Kidney glomerular epithelial cell (primary cell): ENCODE measurements at regions not wholly inside any gene's neighbourhood (a gene's known extent, or its start where the extent isn't known, plus 50 kb on each side); places are given as distances from the start of the nearest gene placed in this dataset.

ENCODE experiments used
- DNase-seq: peaks from one replicate; lab custom pipeline; 2025; lab: John Stamatoyannopoulos, UW

GRCh38 chr10:9645404-9645803 lies 1372.3 kb upstream of the CELF2 start:
- no peak for DNase-seq

DNA sequence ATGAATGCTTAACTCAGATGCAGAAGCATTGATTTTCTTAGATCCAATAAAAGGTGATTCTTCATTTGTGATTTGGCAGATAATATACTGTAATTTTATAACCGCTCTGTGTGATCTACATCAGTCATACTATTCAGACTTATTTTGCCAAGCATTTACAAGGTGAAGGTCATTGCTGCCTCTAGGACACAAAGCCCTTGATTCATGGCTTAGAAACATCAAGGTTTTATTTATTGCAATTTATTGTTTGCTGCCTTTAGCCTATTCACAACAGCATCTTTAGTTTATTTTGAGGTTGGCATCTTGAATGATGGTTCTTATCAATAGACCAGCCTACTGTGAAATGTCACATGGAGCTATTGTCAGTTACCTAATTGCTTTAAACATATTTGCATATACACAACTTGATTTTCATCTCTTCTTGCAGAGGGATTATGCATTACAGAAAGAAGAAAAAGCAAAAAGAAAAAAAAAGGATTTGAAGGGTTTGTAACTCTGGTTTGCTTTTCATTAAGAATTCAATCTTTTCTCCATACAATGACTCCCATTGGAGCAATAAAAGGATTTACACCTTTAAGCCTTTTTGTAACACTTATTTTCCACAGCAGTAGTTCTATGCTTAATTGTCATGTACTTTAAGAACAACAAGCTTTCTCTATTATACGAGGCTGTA lies 1371.6 kb upstream of the CELF2 start:
- DNase-seq: no peak

DNA sequence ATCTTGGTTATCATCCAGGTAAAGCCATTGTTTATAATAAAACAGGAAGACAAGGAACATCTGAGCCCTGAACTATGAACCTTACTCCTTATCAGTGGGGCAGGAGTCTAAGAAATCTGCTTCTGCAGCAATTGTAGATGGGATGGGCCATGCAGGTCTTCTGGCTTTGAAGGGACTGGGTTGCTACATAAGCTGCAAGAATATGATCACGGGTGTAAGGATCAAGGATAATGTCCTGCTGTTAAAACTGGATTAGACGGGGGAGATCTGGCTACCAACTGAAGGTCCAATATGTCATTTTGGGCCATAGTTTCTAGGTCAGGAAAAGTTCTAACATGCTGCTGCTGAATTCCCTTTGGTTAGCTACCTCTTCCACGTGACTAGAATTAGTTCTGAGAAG lies 1363.4 kb upstream of the CELF2 start:
- DNase-seq: no peak

DNA sequence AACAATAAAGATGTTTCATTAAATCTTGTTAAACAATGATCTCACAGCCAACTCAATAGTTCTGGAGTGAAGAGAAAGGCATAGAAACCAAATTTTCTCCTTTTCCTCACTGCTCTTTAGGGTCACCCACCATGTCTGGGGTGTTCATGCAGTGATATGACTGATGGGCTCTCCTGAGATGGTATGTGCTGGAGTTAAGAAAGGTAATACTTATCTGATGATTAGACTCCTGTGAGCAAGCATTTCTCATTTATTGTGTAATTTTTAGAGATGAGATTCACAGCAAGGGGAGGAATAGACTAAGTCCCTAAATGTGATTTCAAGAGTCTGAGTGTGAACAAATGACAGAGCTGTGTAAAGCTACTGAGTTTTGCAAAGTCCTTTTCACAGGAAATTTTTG lies 1361.3 kb upstream of the CELF2 start:
- no peak for DNase-seq

- DNase-seq: no peak
These were observed 1360.7 kb upstream of the CELF2 start for GRCh38 chr10:9656996-9657395.

GRCh38 chr10:9657530-9657929 lies 1360.1 kb upstream of the CELF2 start:
- no peak for DNase-seq

DNA sequence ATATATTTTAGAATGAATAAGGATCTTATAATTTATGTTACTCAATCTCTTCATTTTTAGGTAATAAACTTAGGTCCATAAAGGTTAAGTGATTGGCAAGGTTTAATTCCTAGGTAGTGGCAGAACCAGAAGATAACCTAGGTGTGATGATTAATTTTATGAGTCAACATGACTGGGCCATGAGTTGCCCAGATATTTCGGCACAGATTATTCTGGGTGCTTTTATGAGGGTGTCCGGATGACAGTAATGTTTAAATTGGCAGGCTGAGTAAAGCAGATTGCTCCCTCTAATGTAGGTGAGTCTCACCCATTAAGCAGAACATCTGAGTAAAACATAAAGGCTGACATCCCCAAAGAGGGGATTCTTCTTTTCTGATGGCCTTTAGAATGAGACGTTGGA lies 1349.3 kb upstream of the CELF2 start:
- DNase-seq: no peak

DNA sequence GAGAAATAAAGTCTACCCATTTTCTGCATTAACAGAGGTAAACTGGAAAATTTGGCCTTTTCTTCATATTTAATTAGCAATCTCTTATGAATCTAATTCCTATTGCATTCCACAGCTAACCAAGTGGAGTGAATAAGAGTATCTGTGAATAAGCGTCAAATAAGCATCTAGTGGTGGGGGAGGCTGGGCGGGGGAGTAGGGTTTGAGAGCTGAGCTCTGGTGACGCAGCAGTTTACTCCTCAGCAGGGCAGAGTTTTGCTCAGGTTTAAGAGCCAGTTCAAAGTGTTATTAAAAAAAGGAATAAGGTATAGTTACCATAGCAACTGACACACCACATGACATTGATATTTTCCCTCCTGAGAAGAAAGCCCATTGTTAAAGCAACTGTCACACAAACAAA lies 1346.8 kb upstream of the CELF2 start:
- DNase-seq: peak; percentile 28

GRCh38 chr10:9681655-9682054 lies 1336.0 kb upstream of the CELF2 start:
- DNase-seq: no peak

- no peak for DNase-seq
These were observed 1334.9 kb upstream of the CELF2 start for GRCh38 chr10:9682802-9683201.

DNA sequence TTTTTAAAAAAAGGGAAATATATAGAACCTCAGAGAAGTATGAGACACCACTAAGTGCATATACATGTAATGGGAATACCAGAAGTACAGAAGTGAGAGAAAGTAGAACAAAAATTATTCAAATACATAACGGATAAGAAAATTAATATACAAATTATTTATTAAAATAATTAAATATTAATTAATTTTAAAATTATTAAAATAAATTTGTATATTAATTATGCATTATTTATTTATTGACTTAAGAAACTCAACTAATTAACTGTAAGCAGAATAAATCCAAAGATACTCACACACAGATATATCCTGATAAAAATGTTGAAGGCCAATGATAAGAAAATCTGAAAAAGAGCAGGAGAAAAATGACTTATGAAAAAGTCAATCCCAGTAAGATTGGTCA lies 1333.5 kb upstream of the CELF2 start:
- DNase-seq: no peak

DNA sequence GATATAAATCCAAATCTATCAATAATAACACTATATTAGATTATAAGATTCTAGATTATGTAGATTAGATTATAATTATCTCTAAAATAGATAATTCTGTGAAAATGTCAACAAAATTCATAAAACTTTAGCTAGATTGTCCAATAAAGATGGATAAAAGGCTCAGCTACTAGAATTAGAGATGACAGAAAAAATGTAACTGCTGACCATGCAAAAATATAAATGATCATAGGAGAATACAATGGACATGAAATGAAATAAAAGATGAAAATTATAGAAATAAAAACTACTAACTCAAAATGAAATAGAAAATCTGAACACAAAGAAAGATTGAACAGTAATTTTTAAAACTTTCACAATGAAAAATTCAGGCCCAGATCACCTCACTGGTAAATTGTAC lies 1332.1 kb upstream of the CELF2 start:
- no peak for DNase-seq

GRCh38 chr10:9688711-9689110 lies 1329.0 kb upstream of the CELF2 start:
- no peak for DNase-seq

DNA sequence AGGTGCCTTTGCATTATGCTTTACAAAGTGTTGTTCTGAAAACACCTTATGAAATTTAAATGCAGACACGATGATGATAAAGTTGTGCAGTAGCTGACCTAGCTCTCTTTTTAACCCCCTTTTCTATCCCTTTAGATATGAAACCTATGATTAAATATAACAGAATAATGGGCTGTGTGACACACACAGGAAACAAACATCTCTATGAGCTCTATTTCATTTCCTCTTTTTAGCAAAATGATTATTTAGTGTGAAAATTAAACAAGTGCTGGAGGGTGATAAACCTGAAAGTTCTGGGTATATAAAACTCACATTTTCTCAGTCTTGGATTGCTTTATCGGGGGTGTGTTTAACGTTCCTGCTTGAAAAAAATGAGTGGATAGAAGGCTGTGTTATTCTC lies 1310.5 kb upstream of the CELF2 start:
- no peak for DNase-seq

GRCh38 chr10:9709849-9710248 lies 1307.8 kb upstream of the CELF2 start:
- no peak for DNase-seq

- DNase-seq: no peak
These were observed 1305.3 kb upstream of the CELF2 start for GRCh38 chr10:9712393-9712792.

GRCh38 chr10:9719246-9719645 lies 1298.4 kb upstream of the CELF2 start:
- no peak for DNase-seq

GRCh38 chr10:9733766-9734165 lies 1283.9 kb upstream of the CELF2 start:
- no peak for DNase-seq

DNA sequence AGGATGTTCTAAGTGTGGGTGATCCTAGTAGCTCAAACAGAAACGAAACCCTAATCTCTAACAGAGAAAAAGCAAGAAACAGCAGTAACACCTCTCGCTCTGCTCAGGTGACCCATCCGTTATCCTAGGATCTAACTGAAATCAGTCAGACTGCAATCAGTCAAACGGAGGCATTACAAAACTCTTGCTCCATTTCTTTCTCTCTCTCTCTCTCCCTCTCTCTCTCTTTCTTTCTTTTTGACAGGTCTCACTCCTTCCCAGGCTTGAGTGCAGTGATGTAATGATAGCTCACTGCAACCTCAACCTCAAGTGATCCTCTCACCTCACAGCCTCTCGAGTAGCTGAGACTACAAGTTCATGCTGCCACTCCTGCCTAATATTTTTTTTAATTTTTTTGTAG lies 1283.5 kb upstream of the CELF2 start:
- DNase-seq: no peak

DNA sequence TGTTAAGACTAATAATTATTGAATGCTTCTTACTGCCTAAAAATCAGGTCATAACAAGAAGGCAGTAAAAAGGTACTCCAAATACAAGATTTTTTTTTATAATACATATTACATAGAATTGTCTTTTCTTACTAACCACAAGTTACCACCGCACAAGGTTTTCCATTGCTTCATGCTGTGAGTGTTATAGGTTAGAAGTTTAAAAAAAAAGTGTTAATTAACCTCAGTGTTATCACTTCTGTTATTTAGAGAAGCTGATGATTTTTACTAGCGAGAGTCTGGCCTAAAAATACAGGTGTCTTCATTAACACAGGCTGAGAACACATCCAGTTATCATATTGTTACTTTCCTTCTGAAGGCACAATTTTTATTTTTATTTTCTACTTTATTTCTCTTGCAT lies 1281.9 kb upstream of the CELF2 start:
- no peak for DNase-seq

- no peak for DNase-seq
These were observed 1274.0 kb upstream of the CELF2 start for GRCh38 chr10:9743639-9744038.

DNA sequence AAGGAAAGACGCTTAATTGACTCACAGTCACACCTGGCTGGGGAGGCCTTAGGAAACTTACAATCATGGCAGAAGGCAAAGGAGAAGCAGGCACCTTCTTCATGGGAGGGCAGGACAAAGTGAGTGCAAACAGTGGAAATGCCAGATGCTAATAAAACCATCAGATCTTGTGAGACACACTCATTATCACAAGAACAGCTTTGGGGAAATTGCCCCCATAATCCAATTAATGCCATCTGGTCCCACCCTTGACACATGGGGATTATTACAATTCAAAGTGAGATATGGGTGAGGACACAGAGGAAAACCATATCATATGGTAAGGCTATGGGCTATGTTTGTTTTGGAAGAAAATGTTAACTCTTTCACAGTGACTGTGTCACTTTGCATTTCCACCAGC lies 1272.5 kb upstream of the CELF2 start:
- DNase-seq: no peak

DNA sequence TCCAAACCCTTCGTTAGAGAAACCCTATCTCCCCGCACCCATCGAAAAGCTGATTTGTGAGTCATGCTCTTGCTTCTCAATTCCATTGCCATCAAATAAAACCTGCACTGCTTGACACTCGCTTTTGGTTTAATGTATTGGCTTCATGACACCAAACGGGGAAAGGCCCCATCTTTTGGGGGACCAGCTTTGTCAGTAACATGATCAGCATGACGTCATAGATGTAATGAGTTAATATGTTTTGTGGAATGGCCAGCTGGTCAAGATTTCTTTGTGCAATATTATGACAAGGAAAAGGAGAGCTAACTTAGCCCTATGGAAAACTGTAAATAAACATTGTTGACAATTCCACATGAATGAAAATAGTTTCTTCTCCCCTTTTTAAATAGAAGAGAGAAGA lies 1260.5 kb upstream of the CELF2 start:
- no peak for DNase-seq

GRCh38 chr10:9759596-9759995 lies 1258.1 kb upstream of the CELF2 start:
- no peak for DNase-seq
